Endothelial cell of umbilical vein (primary cell): ENCODE measurements at regions not wholly inside any gene's neighbourhood (a gene's known extent, or its start where the extent isn't known, plus 50 kb on each side); places are given as distances from the start of the nearest gene placed in this dataset.
"Not testable (repeated sequence)": the region's sequence is repeated elsewhere in the genome, so short reads cannot be mapped to it uniquely, and the experiment has no call there.

Experiments
- BruUV-seq: library from RNA; stranded (reverse); fragments of 400-500 nt; replicated peaks from 2 replicates; lab custom pipeline; 2021; lab: Mats Ljungman, UMichigan
- CTCF ChIA-PET: fragments of 300-600, 350-600 bp; sonication (Branson Sonifier 250); formaldehyde crosslinking; loops from one replicate; lab custom pipeline; 2021; ENCODE audit warnings: antibody characterized with exemption, inconsistent platforms; lab: Charles Lee
- POLR2A ChIA-PET: fragments of 300-600, 350-600 bp; sonication (Branson Sonifier 250); formaldehyde crosslinking; loops from one replicate; lab custom pipeline; 2021; ENCODE audit warnings: antibody characterized with exemption, inconsistent platforms; lab: Charles Lee
- DNase-seq: peaks from one replicate; pipeline ENCODE4 v3.0.0-alpha.2; 2011; ENCODE audit warnings: low read depth, low spot score
- FAIRE-seq: peaks from 2 replicates; lab custom pipeline; 2011; peaks lifted over from hg19 to GRCh38; lab: Jason Lieb, UNC
- H2AFZ ChIP-seq: 2 replicates; pipeline ENCODE4 v1.6.0; 2012; ENCODE audit warnings: low read depth, low read length, control low read depth, inconsistent platforms
- H3K27ac ChIP-seq: 2 replicates; pipeline ENCODE4 v1.5.1; 2011; ENCODE audit warnings: low read depth, mild to moderate bottlenecking, control low read depth, low read length, moderate library complexity; ENCODE audit not compliant: insufficient read depth
- H3K27me3 ChIP-seq, 2 experiments: 2 replicates each; pipeline versions ENCODE4 v1.6.0 to v1.6.1; 2011; ENCODE audit warnings: low read length in 2 of 2, mixed read lengths in 1 of 2; ENCODE audit not compliant: control insufficient read depth in 2 of 2, insufficient read depth in 2 of 2
- H3K36me3 ChIP-seq, 2 experiments: 2 replicates in 1 of 2; 3 replicates in 1 of 2; pipeline ENCODE4 v1.5.1; 2011; ENCODE audit warnings: low read length in 2 of 2, mild to moderate bottlenecking in 1 of 2, moderate library complexity in 1 of 2; ENCODE audit not compliant: control insufficient read depth in 2 of 2, insufficient read depth in 2 of 2; ENCODE audit errors: extremely low read depth in 1 of 2
- H3K4me1 ChIP-seq: 3 replicates; pipeline ENCODE4 v1.5.1; 2011; ENCODE audit warnings: mild to moderate bottlenecking, low read length; ENCODE audit not compliant: control insufficient read depth, insufficient read depth; ENCODE audit errors: extremely low read depth
- H3K4me2 ChIP-seq: 2 replicates; pipeline ENCODE4 v1.6.1; 2011; ENCODE audit warnings: low read length, control low read depth, mixed read lengths; ENCODE audit not compliant: insufficient read depth
- H3K4me3 ChIP-seq, 3 experiments: fragments of 200-600 bp in 1 of 3; sonication (generic), shearing (Covaris generic) in 1 of 3; replicated peaks in 1 of 3; 2 replicates each; pipeline ENCODE4 v1.5.1; 2011 to 2016; ENCODE audit warnings: control low read depth in 3 of 3, low read length in 3 of 3, mild to moderate bottlenecking in 2 of 3, inconsistent platforms in 1 of 3, low read depth in 1 of 3, moderate library complexity in 1 of 3; ENCODE audit not compliant: insufficient read depth in 1 of 3
- H3K79me2 ChIP-seq: 2 replicates; pipeline ENCODE4 v1.6.0; 2012; ENCODE audit warnings: low read length, inconsistent platforms; ENCODE audit not compliant: control insufficient read depth, insufficient read depth
- H3K9ac ChIP-seq: replicated peaks from 2 replicates; pipeline ENCODE3; 2011; ENCODE audit warnings: low read length, control low read depth; ENCODE audit not compliant: insufficient read depth; ENCODE audit errors: extremely low read depth
- H3K9me1 ChIP-seq: replicated peaks from 3 replicates; pipeline ENCODE4 v1.6.0; 2011; ENCODE audit warnings: mild to moderate bottlenecking, low read length; ENCODE audit not compliant: control insufficient read depth, insufficient read depth; ENCODE audit errors: extremely low read depth
- H3K9me3 ChIP-seq: replicated peaks from 2 replicates; pipeline ENCODE4 v1.5.1; 2012; ENCODE audit warnings: low read length, inconsistent platforms; ENCODE audit not compliant: control insufficient read depth, insufficient read depth
- H4K20me1 ChIP-seq: replicated peaks from 2 replicates; pipeline ENCODE3; 2011; ENCODE audit warnings: mild to moderate bottlenecking, low read length; ENCODE audit not compliant: control insufficient read depth, insufficient read depth; ENCODE audit errors: extremely low read depth
- CTCF ChIP-seq, 2 donors: IDR thresholded peaks; 1 replicate in 1 of 2; 2 replicates in 1 of 2; pipeline ENCODE4 v1.5.1; 2011; ENCODE audit warnings: low read length in 2 of 2, mild to moderate bottlenecking in 2 of 2, moderate library complexity in 2 of 2, control low read depth in 1 of 2, inconsistent platforms in 1 of 2, low read depth in 1 of 2; ENCODE audit not compliant: insufficient read depth in 1 of 2; ENCODE audit errors: extremely low read depth in 1 of 2
- EZH2 ChIP-seq: IDR thresholded peaks from 2 replicates; pipeline ENCODE4 v1.6.1; 2012; ENCODE audit warnings: borderline replicate concordance, low read depth, mild to moderate bottlenecking, moderate library complexity, low read length, inconsistent platforms; ENCODE audit not compliant: severe bottlenecking
- FOS ChIP-seq: IDR thresholded peaks from 2 replicates; pipeline ENCODE4 v1.6.1; 2011; ENCODE audit warnings: mild to moderate bottlenecking, low read length, moderate library complexity, borderline replicate concordance; ENCODE audit not compliant: insufficient read depth
- GATA2 ChIP-seq: IDR thresholded peaks from 2 replicates; pipeline ENCODE4 v1.7.0; 2011; ENCODE audit warnings: low read depth, mild to moderate bottlenecking, moderate library complexity, mixed read lengths, low read length; ENCODE audit not compliant: insufficient read length, insufficient read depth
- JUN ChIP-seq: IDR thresholded peaks from 2 replicates; pipeline ENCODE4 v1.6.1; 2011; ENCODE audit warnings: borderline replicate concordance, low read depth; ENCODE audit not compliant: insufficient read length, insufficient read depth
- MAX ChIP-seq: IDR thresholded peaks from 2 replicates; pipeline ENCODE4 v1.6.1; 2011; ENCODE audit not compliant: insufficient read depth, insufficient read length
- MYC ChIP-seq: IDR thresholded peaks from one replicate; pipeline ENCODE4 v1.6.1; 2011; ENCODE audit warnings: mild to moderate bottlenecking, low read depth, low read length
- POLR2A ChIP-seq: IDR thresholded peaks from 2 replicates; pipeline ENCODE4 v1.6.1; 2012; ENCODE audit warnings: low read depth, mild to moderate bottlenecking, control low read depth, low read length
- POLR2AphosphoS5 ChIP-seq: IDR thresholded peaks from 2 replicates; pipeline ENCODE4 v1.6.1; 2012; ENCODE audit warnings: low read depth, mild to moderate bottlenecking, control low read depth, low read length, moderate library complexity; ENCODE audit not compliant: insufficient read depth
- dilution Hi-C: fragments of 300-500 bp; cut with MboI; formaldehyde crosslinking; loops from one replicate; pipeline ENCODE4 v1.15.0; 2019; ENCODE audit warnings: low sequenced_read_pairs; ENCODE audit not compliant: extremely low pct_ligation_motif_present
- intact Hi-C: fragments of 100-400 bp; cut with micrococcal nuclease; formaldehyde crosslinking; loops from one replicate; pipeline ENCODE4 v1.10.0; 2022

- DNase-seq, POLR2A ChIA-PET: not testable (repeated sequence)
Measured at GRCh38 chr15:83335542-83335941, 51.1 kb upstream of the BNC1 start.

GRCh38 chr15:83339396-83339795, 54.9 kb upstream of the BNC1 start:
- Histone ChIP-seq H3K4me3 (no peak overlapping the region), H4K20me1 (no peaks in the 10 kb centered on the region), H3K9me3 (no peaks in the 10 kb centered on the region), H3K9ac (no peak overlapping the region), H3K27ac (no peak overlapping the region), H3K27me3 (no peaks in the 10 kb centered on the region), H3K4me1 (no peaks in the 10 kb centered on the region), H3K9me1 (no peaks in the 10 kb centered on the region), H3K4me2 (no peak overlapping the region), H3K36me3 (no peaks in the 10 kb centered on the region), H2AFZ (no peak overlapping the region), H3K79me2 (no peaks in the 10 kb centered on the region)
- TF ChIP-seq POLR2AphosphoS5 (no peak), MYC (no peak), MAX (no peak), EZH2 (no peak), POLR2A (no peak), GATA2 (no peak), CTCF (IDR thresholded peaks at IDR 0.05; ENCODE audit: extremely low read depth in 1 of 2, insufficient read depth in 1 of 2, low read depth in 1 of 2, low read length in 2 of 2) (no peak), FOS (no peak), JUN (no peak)
- BruUV-seq, result no TSS peak
- ChIA-PET POLR2A (no interaction called here), CTCF (no interaction called here)
- DNase-seq (no peak), FAIRE-seq (no peak)
- dilution Hi-C loops, result no loop called here
- intact Hi-C loops, result no loop called here

More at GRCh38 chr15:83335542-83335941, 51.1 kb upstream of the BNC1 start:
- BruUV-seq, H3K79me2 ChIP-seq, H4K20me1 ChIP-seq, H3K36me3 ChIP-seq, H2AFZ ChIP-seq, H3K9me1 ChIP-seq, H3K4me2 ChIP-seq, CTCF ChIA-PET, intact Hi-C loops, H3K27ac ChIP-seq, H3K9ac ChIP-seq, FAIRE-seq, dilution Hi-C loops, H3K4me1 ChIP-seq, H3K9me3 ChIP-seq, H3K4me3 ChIP-seq, H3K27me3 ChIP-seq: not testable (repeated sequence)
